SU-DHL-6 (cell line): ENCODE measurements at regions not wholly inside any gene's neighbourhood (a gene's known extent, or its start where the extent isn't known, plus 50 kb on each side); places are given as distances from the start of the nearest gene placed in this dataset.

Source experiments
- EZH2phosphoT487 ChIP-seq: fragments of 200-600 bp; sonication (generic), shearing (Covaris generic); conservative IDR thresholded peaks from 2 replicates; pipeline ENCODE4 v1.6.1; 2018; ENCODE audit warnings: mild to moderate bottlenecking, antibody characterized with exemption, low read length, moderate library complexity, mixed read lengths
- TF ChIP-seq, protein P1 (sequence below): fragments of 200-600 bp; sonication (generic); IDR thresholded peaks from one replicate; pipeline ENCODE4 v1.5.1; 2017; ENCODE audit warnings: antibody characterized with exemption, mild to moderate bottlenecking, low read length, moderate library complexity; ENCODE audit not compliant: insufficient read depth, poor library complexity, severe bottlenecking

GRCh38 chr13:42412812-42413483 is 141.0 kb downstream of the AKAP11 start:
- TF ChIP-seq, protein P1, sequence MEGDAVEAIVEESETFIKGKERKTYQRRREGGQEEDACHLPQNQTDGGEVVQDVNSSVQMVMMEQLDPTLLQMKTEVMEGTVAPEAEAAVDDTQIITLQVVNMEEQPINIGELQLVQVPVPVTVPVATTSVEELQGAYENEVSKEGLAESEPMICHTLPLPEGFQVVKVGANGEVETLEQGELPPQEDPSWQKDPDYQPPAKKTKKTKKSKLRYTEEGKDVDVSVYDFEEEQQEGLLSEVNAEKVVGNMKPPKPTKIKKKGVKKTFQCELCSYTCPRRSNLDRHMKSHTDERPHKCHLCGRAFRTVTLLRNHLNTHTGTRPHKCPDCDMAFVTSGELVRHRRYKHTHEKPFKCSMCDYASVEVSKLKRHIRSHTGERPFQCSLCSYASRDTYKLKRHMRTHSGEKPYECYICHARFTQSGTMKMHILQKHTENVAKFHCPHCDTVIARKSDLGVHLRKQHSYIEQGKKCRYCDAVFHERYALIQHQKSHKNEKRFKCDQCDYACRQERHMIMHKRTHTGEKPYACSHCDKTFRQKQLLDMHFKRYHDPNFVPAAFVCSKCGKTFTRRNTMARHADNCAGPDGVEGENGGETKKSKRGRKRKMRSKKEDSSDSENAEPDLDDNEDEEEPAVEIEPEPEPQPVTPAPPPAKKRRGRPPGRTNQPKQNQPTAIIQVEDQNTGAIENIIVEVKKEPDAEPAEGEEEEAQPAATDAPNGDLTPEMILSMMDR, result no peak
- TF ChIP-seq EZH2phosphoT487, result no peak
